VCaP (cell line): ENCODE measurements at regions not wholly inside any gene's neighbourhood (a gene's known extent, or its start where the extent isn't known, plus 50 kb on each side); places are given as distances from the start of the nearest gene placed in this dataset.

Experiments
- H3K27ac ChIP-seq: fragments of 450-650 bp; 2 replicates; pipeline ENCODE4 v1.5.1; 2017
- CTCF ChIP-seq: fragments of 450-650 bp; conservative IDR thresholded peaks from 2 replicates; pipeline ENCODE4 v1.5.1; 2017; ENCODE audit warnings: mild to moderate bottlenecking, moderate library complexity

GRCh38 chr4:135840781-135841180 lies 1639.2 kb upstream of the PABPC4L start:
- no peak overlapping the region for H3K27ac ChIP-seq
- TF ChIP-seq CTCF: no peak

- H3K27ac ChIP-seq: no peak overlapping the region
- no peak for TF ChIP-seq CTCF
Observed at GRCh38 chr4:135839712-135840111, 1638.1 kb upstream of the PABPC4L start.

- H3K27ac ChIP-seq: no peak overlapping the region
- TF ChIP-seq CTCF: no peak
Observed at GRCh38 chr4:135838889-135839288, 1637.3 kb upstream of the PABPC4L start.

- H3K27ac ChIP-seq: no peak overlapping the region
- no peak for TF ChIP-seq CTCF
Observed at GRCh38 chr4:135834471-135834870, 1632.9 kb upstream of the PABPC4L start.

- no peak overlapping the region for H3K27ac ChIP-seq
Observed at GRCh38 chr4:135833529-135833928, 1631.9 kb upstream of the PABPC4L start.

GRCh38 chr4:135824759-135825296 lies 1623.2 kb upstream of the PABPC4L start:
- TF ChIP-seq CTCF: no peak

More at GRCh38 chr4:135833529-135833928, 1631.9 kb upstream of the PABPC4L start:
- TF ChIP-seq CTCF: no peak

GRCh38 chr4:135804785-135805184 lies 1603.2 kb upstream of the PABPC4L start:
- no peak for TF ChIP-seq CTCF
- H3K27ac ChIP-seq: no peak overlapping the region

More at GRCh38 chr4:135824759-135825296, 1623.2 kb upstream of the PABPC4L start:
- H3K27ac ChIP-seq: no peak overlapping the region
